ENCODE measurements at regions not wholly inside any gene's neighbourhood (a gene's known extent, or its start where the extent isn't known, plus 50 kb on each side); places are given as distances from the start of the nearest gene placed in this dataset.
"Not testable (repeated sequence)": the region's sequence is repeated elsewhere in the genome, so short reads cannot be mapped to it uniquely, and the experiment has no call there.

DNA sequence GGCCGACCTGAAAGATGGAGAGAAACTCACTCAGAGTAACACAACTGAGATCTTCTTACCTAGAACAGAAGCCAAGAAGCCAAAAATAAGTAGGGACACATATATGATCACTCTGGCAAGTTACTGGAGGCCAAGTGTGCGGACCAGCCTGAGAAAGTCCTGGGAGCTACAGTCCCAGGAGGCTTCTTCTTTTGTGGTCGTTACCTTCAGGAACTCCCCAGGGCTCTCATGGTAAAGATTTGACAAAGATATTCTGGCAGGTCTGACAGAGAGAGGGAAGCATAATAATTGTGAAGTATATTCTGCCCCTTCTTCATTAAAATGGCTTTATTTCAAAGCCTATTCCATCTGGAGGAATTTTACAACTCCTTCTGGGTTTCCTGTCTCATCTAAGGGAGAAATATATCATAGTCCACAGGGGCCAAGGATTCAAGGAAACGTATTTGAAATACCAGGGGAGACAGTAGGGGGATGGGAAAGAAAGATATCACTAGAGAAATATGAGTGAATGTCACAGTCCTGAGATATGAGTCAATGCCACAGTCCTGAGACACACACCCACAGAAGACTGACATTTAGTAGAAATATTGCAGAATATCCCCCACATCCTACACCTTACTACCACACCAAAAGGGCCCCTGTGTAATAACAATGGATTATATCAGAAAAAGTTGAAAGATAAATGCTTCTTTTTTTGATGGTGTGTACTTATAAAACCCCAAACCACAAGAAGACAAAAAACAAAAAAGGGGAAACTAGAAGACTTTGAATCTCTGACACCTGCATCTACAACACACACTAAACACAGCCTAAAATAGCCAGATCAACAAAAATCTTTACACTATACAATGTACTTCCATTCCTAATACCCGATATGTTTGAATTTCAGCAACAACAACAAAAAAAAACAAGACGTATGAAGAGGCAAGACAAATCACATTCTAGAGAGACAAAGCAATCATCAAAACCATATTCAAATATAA lies 594.2 kb upstream of the NRG3 start:
- no peak for FAIRE-seq

DNA sequence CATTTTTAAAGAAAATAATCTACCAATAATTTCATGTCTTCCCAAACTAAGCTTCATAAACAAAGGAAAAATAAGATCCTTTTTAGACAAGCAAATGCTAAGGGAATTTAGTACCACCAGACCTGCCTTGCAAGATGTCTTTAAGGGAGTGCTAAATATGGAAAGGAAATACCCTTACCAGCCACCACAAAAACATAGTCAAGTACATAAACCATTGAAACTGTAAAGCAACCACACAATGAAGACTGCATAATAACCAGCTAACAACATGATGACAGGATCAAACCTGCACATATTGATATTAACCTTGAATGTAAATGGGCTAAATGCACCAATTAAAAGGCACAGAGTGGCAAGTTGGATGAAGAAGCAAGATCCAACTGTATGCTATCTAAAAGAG lies 586.5 kb upstream of the NRG3 start:
- FAIRE-seq = no peak

DNA sequence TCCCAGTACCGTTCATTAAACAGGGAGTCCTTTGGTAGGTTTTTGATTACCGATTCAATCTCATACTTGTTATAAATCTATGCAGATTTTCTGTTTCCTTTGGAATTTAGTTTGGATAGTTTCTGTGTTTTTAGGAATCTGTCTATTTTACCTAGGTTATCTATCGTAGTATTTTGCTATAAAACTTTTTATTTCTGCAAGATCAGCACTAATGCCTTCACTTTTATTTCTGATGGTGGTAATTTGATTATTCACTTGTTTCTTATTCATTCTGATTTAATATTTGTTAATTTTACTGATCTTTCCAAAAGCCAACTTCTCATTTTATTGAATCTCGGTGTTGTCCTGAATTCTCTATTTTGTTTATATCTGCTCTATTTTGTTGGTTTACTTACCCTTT lies 577.7 kb upstream of the NRG3 start:
- no peak for FAIRE-seq

DNA sequence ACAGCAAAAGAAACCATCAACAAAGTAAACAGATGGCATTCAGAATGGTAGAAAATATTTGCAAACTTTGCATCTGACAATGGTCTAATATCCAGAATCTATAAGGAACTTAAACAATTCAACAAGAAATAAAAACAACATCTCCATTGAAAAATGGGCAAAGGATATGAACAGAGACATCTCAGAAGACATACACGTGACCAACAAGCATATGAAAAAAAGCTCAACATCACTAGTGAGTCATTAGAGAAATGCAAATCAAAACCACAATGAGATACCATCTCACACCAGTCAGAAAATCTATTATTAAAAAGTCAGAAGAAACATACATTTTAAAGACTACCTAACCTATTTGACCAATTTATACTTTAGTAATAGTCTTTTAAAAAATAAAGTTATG lies 571.3 kb upstream of the NRG3 start:
- FAIRE-seq = no peak

DNA sequence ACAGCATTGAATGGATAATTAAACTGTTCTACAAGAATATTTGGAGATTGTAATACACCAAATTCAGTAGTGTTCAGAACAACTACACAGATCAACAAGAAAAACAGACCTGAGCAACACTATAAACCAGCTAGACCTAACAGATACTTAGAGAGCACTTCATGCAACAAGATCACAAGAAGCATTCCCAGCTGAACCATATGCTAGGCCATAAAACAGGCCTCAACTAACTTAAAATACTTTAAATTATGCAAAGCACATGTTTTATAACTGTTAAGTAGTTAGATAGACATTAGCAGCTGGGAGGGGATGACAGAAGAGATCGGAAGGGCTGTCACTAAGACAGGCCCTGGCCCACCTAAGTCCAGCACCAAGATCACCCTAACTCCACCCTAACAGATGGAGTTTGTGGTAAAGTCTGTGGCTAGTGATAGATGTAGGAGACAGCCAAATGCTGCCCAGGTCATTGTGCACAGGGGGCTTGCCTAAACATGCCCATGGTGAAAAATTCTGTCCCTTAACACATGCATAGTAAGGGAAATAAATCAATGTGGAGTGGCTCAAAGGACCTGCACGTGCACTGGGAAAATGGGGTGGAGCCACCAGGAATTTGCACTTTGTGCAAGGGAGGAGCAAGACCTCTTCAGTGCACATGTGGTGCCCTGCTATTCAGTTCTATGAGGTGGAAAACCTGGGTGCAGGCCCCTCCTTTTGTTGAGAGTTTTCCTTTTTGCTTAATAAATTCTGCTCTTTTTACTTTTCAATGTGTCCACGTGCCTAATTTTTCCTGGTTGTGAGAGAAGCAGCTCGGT lies 567.8 kb upstream of the NRG3 start:
- no peak for FAIRE-seq

DNA sequence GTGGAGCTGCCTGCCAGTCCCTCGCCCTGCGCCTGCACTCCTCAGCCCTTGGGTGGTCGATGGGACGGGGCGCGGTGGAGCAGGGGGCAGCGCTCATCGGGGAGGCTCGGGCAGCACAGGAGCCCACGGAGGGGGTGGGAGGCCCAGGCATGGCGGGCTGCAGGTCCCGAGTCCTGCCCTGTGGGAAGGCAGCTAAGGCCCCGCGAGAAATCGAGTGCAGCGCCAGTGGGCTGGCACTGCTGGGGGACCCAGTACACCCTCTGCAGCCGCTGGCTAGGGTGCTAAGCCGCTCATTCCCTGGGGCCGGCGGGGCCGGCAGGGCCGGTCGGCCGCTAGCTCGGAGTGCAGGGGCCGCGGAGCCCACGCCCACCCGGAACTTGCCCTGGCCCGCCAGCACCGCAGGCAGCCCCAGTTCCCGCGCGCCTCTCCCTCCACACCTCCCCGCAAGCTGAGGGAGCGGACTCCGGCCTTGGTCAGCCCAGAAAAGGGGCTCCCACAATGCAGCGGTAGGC lies 565.9 kb upstream of the NRG3 start:
- no peak for FAIRE-seq

DNA sequence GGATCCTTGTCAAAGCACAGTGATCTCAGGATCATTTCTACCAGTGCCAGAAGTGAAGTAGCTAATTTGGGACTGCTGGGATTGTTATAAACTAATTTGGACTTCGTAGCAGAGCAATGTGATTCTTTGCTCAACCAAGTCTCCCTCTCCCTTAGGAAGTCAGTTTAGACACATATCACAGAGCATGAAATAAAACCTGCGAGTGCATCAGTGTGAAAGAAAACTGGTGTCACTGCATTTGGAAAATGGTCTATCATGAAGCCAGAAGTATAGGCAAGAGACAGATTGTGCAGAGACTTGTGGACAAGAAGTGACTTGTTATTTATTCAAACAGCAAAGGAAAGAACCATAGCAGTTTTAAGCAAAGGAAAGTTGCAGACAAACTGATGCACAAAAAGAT lies 560.5 kb upstream of the NRG3 start:
- no peak for FAIRE-seq

DNA sequence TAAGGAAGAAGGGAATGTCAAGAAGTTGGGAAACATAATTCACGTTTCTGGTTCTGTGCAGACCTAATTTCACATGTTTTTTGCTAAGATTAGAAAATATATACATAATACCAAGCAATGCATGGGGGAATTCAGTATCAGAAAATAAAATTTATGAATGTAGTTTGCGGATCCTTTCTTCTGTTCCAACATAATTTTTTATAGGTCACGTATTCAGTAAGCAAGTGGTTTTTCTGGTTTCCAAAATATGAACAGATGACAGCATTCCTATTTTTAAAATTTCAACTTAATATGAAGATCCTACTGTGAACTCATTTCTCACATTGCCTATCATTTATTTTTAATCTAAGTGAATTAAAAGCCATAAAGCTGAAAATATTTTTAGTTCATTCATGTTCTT lies 560.0 kb upstream of the NRG3 start:
- no peak for FAIRE-seq

DNA sequence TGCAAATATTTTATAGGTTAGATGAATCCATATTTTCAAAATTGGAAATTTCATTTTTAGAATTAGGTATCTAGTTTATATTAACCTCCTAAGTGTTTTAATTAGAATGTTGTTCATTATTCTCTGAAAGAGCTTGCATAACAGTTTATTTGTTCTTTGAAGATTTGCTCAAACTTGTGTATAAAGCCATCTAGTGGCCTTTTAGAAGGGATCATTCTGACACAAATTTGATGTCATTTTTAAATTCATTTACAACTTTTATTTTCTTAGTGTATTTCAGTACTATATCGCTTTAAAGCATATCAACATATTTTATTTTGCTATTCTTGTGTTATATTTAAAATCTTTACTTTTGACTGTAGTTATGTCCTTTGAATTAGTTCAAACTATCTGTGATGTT lies 527.0 kb upstream of the NRG3 start:
- no peak for FAIRE-seq

DNA sequence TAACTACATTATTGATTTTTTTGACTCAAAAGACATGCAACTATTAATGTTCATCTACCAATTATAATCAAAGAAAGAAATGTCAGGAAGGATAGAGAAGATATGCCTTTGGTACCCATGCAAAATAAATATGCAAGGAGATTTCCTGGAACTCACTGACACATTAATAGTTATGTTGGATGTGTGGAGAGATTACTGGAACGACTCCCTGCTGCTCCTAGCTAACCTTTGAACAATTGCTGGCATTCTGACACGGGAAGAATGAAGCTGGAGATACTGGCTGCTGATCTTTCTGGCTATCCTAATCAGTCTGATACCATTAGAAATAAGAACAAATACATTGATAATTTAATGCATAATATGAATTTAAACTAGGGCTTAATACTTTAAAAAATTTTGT lies 507.9 kb upstream of the NRG3 start:
- no peak for FAIRE-seq

DNA sequence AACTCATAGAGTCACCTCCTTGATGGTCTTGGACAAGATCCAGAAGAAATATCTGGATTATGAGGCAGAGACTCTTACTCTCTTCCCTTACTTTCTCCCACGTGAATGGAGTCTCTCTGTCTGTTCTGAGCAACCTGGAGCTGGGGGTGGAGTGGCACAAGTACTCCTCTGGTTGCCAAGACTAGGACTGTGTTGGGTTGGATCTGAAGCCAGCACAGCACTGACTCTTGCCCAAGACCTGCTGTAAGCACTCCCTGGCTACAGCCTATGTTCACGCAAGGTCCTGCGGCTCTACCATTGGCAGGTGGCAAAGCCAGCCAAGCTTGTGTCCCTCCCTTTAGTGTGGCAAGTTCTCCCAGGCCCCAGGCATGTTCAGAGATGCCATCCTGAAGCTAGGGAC lies 488.2 kb upstream of the NRG3 start:
- no peak for FAIRE-seq

DNA sequence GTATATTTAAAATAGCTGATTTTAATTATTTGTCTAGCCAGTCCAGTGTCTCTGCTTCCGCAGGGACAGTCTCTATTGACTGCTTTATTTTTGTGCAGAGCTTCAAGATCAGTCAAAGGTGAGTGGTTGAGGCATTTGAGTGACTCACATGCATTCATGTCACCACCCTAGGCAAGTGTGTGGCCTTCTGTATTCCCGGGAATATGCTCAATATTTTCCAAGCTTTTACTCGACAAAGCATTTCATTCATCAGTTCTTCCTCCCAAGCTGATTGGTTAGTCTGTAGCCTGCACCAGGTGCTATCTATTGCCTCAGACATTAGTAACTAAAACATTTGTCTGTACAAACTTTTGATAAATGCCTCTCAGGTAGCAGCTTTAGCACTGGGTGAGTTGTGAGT lies 471.5 kb upstream of the NRG3 start:
- FAIRE-seq = no peak

DNA sequence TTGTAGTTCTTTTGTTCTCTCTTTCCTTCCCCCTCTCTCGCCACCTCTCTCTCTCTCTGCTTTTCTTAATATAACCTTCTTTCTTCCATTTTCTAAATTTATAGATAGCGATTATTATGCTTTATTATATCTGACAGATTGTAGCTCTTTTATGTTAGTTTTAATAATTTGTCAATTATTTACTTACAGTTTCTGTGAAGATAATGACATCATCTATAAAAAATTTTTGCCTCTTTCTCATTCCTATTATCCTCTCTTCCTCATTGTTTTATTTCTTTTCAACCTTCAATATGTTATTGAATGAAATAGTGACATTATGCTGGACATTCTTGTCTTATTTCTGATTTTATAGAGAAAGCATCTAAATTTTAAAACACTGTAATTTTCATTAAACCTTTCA lies 469.6 kb upstream of the NRG3 start:
- no peak for FAIRE-seq

DNA sequence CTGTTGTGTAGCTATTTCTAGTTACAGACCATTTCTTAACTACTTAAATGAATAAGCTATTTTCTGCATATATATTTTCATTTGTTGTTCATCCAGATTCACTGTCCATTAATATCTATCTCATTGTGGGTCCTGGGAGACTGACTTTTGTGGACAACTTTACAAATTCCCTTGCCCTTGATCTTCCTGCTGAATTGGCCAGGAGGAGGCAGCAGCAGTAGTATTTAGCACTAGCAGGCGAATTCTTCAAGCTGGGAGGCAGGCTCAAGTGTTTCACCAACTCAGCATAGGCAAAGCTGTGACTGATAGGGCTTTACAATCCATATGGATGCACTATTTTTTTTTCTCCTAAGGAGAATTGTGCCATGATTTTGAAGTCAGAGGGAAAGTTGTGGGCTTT lies 461.0 kb upstream of the NRG3 start:
- FAIRE-seq = no peak

DNA sequence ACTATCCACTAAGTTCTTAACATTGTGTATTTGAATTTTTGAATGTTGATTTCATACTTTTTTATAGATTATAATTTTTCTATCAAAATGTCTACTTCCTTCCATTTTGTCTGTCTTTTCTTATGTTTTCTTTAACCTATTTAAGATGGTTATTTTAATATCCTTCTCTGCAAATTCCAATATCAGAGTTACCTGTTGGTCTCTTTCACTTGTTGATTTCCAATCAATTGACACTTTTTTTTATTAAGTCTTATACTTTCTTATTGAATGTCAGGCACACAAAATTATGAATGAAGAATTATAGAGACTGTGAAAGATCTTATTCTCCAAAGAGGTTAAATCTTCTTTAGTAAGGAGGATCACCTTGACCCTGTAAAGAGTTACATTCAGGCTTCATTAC lies 448.3 kb upstream of the NRG3 start:
- no peak for FAIRE-seq

DNA sequence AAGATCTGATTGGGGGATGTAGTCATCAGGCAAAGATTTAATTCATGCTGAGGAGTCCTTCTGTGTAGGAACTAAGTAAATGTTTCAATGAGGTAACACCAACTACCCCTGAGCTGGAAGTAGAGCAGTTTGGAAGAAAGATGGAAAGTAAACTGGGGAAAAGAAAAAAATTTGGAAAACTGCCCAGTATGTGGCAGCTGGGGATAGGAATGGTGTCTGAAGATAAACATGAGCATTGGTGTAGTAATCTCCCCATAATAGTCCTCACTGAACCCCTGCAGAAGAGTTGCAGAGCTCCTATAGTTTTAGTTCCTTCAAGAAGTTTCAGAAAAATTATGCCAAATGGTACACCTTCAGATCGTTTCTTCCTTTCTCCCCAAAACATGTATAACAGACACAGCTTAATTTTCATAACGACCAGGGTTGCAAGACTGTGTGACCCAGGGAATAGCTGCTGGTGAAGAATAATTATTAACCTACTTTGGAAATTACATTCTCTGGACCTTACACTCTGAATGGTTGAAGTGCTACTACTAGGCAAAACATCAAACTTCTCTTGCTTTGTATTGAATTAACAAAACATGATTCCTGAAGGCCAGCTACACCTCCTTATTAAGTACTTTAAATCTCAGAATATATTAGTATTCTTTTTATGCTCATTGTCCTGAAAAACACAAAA lies 446.4 kb upstream of the NRG3 start:
- no peak for FAIRE-seq

DNA sequence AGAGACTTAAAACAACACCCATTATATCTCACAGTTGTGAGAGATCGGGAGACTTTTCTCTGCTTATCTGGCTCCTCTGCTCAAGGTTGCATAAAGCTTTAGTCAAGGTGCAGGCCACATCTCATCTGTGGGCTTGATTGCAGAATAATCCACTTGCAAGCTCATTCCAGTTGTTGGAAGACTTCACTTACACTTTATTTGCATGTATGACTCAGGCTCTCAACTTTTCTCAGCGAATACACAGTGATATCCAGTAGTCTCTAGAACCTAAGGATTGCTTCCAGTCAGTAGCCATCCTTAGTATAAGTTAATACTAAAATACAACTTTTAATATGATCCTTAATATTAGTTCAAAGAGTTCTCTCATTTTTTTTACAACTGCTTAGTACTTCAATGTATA lies 435.5 kb upstream of the NRG3 start:
- no peak for FAIRE-seq

DNA sequence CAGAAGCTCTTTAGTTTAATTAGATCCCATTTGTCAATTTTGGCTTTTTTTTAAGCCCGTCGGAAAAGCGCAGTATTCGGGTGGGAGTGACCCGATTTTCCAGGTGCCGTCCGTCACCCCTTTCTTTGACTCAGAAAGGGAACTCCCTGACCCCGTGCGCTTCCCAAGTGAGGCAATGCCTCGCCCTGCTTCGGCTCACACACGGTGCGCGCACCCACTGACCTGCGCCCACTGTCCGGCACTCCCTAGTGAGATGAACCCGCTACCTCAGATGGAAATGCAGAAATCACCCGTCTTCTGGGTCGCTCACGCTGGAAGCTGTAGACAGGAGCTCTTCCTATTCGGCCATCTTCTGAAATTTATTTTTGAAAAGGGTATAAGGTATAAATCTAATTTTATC lies 433.4 kb upstream of the NRG3 start:
- FAIRE-seq = not testable (repeated sequence)

DNA sequence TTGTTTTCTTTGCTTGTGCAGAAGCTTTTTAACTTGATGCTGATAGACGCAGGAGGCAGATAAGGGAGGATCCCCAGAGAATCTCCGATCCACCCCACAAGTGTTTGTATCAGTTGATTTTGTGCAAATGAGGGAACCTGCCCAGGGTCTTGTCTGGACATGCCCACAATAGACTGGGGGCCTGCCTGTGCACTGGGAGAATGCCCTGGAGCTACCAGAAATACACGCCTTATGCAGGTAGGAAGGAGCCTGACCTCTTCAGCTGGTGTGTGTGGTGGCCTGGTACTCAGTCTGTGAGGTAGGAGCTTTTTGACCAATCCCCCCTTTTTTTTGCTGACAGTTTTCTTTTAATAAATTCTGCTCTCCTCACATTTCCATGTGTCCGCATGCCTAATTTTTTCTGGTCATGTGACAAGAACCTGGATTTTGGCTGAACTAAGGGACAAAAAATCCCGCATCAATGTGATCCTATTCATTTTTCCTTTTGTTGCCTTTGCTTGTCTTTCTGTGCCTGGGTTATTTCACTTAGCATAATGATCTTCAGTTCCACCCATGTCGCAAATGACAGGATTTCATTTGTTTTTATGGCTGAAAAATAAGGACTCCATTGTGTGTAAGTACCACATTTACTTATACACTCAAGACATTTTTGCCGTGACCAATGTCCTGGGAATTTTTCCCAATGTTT lies 430.6 kb upstream of the NRG3 start:
- no peak for FAIRE-seq

DNA sequence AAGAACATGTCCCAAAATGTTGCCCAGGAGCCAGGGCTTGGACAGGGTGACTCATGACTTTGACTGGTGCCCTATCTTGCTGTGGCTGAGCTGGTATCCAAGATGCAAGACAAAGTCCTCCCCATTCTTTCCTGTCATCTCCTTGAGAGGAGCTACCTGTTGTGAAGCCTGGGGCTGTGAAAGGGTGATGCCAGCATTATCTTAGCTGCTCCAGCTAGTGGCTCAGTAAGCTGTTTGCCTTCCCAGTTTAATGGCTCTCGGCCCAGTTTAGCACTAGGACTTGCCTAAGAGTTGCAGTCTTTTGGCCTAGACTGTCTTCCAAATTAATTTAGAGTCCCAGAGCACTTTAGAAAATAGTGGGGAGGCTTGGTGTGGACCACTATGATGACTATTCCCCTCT lies 424.3 kb upstream of the NRG3 start:
- FAIRE-seq = no peak

DNA sequence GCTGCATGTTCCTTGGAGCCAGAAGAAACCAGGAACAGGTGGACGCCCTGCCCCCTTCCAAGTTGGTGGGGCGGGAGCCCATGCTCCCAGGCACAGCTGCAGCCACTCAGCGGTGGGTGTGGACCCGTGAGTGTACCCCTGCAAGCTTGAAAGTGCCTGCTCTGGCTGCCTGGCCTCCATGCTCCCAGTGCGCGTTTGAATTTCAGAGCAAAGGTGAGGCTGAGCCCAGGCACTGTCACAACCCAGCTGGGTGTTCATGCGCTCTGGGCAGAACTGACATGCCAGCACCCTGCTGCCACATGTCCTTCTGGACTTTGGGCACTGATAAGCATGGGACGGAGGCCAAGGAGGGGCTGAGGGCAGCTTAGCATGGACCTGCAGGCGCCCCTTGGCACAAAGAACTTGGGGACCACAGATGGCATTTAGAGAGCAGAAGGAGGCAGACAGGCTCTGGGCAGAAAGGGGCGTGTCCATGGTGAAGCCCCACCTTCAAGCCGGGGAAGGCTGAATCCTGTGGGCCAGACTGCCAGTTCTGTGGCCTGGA lies 402.0 kb upstream of the NRG3 start:
- no peak for FAIRE-seq

DNA sequence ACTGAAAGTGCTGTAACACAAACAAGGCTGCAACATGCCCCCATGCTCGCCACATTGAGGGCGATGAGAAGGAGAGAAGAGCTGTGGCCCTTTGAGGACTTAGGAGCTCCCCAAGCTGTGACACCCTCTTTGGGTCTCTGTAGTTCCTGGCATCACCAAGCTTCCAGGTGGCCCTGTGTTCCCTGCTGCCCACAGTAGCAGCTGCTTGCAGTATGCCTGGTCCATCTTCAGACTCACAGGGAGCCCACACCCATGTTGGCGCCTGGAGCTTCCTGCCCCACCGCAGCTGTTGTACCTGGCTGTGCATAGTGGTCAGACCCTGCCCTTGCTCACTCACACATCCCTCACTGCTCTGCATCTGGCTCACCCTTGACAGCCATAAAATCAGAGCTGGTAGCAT lies 401.2 kb upstream of the NRG3 start:
- FAIRE-seq = no peak

Measured in islet of Langerhans (tissue), 1 donor.